ENCODE measurements at regions not wholly inside any gene's neighbourhood (a gene's known extent, or its start where the extent isn't known, plus 50 kb on each side); places are given as distances from the start of the nearest gene placed in this dataset.

DNA sequence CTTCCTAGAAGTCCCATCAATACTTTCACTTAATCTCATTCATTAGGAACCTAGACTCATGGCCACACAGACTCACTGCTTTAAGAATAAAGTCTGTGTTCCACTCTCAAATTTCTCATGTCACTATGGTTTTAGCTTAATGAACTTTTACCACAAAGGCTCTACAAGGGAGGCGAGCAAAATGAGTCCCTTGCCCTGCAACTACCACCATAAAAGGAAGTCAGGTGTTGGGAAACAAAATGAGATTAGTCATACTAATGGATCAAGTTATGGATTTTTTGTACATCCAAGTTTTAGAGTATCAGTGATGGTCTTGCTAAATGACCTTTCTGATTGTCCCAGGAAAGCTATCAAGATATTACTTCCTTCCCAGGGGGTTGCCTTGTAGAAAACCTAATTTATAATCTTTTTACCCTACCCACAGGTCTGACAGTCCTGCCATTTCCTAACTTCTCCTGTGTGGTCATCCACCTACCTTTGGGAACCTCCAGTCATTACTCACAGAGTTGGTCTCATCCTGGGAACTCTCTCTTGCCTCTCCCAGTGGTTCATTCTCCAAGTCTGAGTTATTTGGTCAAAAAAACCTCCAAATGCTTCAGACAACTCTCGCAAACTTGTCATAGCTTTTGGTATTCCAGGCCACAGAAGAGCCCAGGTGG, 51.8 kb upstream of the SLC16A1 start:
- Mint-ChIP-seq H3K4me3 (no peak overlapping the region), H3K27me3 (no peaks in the 10 kb centered on the region), H3K4me1 (ENCODE audit: low read depth) (peaks cover 4% of the 10 kb centered on the region), H3K9me3 (no peaks in the 10 kb centered on the region), H3K36me3 (peaks cover 13% of the 10 kb centered on the region), H3K27ac (no peak overlapping the region)
- intact Hi-C loops (cut with micrococcal nuclease), result no loop called here
- POLR2A ChIA-PET, result no interaction called here
- no peak for DNase-seq
- CTCF ChIA-PET, result no interaction called here

DNA sequence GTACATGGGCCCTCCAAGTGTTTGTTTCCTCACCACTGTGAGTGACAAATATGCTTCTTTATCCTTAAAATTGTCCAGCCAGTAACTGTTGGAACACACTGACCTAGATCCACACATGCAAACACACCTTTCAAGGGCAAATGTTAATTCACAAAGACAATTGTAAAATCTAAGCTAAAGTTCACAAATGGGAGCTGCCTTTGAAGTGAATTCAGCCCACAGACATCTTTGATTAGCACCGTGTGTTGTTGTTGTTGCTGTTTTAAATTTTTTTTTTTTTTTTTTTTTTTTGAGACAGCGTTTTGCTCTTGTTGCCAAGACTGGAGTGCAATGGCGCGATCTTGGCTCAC, 52.3 kb upstream of the SLC16A1 start:
- ChIA-PET POLR2A (no interaction called here), CTCF (no interaction called here)
- Mint-ChIP-seq H3K36me3 (peaks cover 13% of the 10 kb centered on the region), H3K27me3 (no peaks in the 10 kb centered on the region), H3K4me1 (ENCODE audit: low read depth) (peaks cover 4% of the 10 kb centered on the region), H3K27ac (no peak overlapping the region), H3K4me3 (no peak overlapping the region), H3K9me3 (no peaks in the 10 kb centered on the region)
- intact Hi-C loops (cut with micrococcal nuclease), result no loop called here
- no peak for DNase-seq

DNA sequence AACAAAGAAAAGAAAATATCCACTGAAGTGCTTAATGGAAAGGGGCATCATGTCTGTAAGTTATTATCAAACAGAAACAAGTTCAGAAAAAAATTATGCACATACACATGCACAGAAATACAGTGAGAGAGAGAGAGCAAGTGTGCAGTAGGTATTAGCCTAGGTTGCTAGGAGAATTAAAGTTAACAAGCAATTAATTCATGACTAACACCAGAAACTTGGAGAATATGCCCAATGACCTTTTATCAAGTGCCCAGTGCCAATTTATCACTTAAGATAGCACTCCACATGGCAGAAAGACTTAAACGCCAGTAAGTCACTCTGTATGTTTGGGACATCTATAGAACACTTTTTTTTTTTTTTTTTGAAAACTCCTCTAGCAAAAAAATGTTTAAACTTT, 56.2 kb upstream of the SLC16A1 start:
- peaks cover 7% of the 10 kb centered on the region for H3K36me3 Mint-ChIP-seq
- H3K4me3 Mint-ChIP-seq, result no peak overlapping the region
- intact Hi-C loops (cut with micrococcal nuclease), result no loop called here
- CTCF ChIA-PET, result no interaction called here
- no peaks in the 10 kb centered on the region for H3K27me3 Mint-ChIP-seq
- H3K4me1 Mint-ChIP-seq (ENCODE audit: low read depth), result peaks cover 4% of the 10 kb centered on the region
- no peak for DNase-seq
- POLR2A ChIA-PET, result no interaction called here
- no peak overlapping the region for H3K27ac Mint-ChIP-seq
- no peaks in the 10 kb centered on the region for H3K9me3 Mint-ChIP-seq

DNA sequence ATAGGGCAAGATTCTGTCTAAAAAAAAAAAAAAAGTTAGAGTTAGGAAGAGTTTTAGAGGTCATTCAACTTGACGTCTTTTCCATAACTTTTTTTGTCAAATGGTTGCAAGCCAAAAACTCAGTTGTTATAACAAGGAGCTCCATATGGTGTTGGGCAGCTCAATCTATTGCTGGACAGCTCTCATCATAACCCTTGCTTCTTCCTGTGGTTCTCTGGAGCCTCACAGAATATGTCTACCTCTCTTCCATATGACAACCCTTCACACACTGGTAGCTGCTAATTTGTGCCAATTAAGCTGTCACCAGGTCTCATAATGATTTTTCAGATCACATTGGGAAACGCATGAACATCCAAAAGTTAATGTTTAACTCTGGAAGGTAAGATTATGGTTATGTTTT, 57.8 kb upstream of the SLC16A1 start:
- intact Hi-C loops (cut with micrococcal nuclease), result no loop called here
- CTCF ChIA-PET, result interaction anchor here (0.6 to 1.0 kb wide), 3 partner anchors 10 to 1234 kb away, joined by 3 to 4 read pairs (median 3); no protein-coding TSS in a partner anchor
- peaks cover 2% of the 10 kb centered on the region for H3K36me3 Mint-ChIP-seq
- no peaks in the 10 kb centered on the region for H3K9me3 Mint-ChIP-seq
- peaks cover 4% of the 10 kb centered on the region for H3K4me1 Mint-ChIP-seq (ENCODE audit: low read depth)
- POLR2A ChIA-PET, result interaction anchor here (0.6 kb wide), 2 partner anchors 48 to 182 kb away, joined by 3 to 4 read pairs; no protein-coding TSS in a partner anchor
- no peak overlapping the region for H3K4me3 Mint-ChIP-seq
- H3K27ac Mint-ChIP-seq, result no peak overlapping the region
- no peaks in the 10 kb centered on the region for H3K27me3 Mint-ChIP-seq
- no peak for DNase-seq

DNA sequence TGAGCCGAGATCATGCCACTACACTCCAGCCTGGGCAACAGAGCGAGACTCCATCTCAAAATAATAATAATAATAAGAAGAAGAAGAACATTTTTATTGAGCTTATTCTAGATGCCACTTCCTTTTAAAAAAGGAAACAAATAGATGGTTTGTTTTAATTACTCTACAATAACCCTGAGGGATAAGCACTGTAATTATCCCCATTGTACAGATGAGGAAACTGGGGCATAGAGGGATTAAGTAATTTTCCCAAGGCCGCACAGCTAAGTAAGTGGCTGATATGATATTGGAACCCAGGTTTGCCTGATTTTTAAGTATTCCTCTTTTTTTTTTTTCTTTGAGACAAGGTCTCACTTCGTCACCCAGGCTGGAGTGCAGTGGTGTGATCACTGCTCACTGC, 58.5 kb upstream of the LRIG2 start:
- Mint-ChIP-seq H3K4me1 (ENCODE audit: low read depth) (peaks cover 4% of the 10 kb centered on the region), H3K27me3 (no peaks in the 10 kb centered on the region), H3K36me3 (peaks cover 2% of the 10 kb centered on the region), H3K4me3 (no peak overlapping the region), H3K9me3 (no peaks in the 10 kb centered on the region), H3K27ac (no peak overlapping the region)
- ChIA-PET POLR2A (no interaction called here), CTCF (interaction anchor here (1.0 kb wide), 1 partner anchor 9 kb away, joined by 3 read pairs; no protein-coding TSS in a partner anchor)
- DNase-seq, result no peak
- intact Hi-C loops (cut with micrococcal nuclease), result no loop called here

DNA sequence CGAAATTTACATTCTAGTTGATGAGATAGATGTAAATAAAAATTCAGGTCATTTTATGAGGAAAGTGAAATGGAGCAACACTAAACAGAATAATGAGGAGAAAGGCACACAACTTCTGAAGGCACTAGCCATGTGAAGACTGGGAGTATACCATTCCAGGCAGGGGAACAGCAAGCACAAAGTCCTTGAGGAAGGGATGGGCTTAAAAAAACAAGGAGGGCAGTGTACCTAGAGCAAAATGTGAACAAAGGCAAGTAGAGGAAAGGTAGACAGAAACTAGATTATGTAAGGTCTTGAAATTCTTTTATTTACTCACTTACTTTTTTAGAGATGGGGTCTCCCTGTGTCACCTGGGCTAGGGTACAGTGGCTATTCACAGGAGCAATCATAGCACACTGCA, 54.1 kb upstream of the LRIG2 start:
- Mint-ChIP-seq H3K4me3 (no peak overlapping the region), H3K27ac (no peak overlapping the region), H3K4me1 (ENCODE audit: low read depth) (no peaks in the 10 kb centered on the region), H3K27me3 (no peaks in the 10 kb centered on the region), H3K9me3 (no peaks in the 10 kb centered on the region), H3K36me3 (no peaks in the 10 kb centered on the region)
- intact Hi-C loops (cut with micrococcal nuclease), result no loop called here
- ChIA-PET POLR2A (no interaction called here), CTCF (no interaction called here)
- no peak for DNase-seq

DNA sequence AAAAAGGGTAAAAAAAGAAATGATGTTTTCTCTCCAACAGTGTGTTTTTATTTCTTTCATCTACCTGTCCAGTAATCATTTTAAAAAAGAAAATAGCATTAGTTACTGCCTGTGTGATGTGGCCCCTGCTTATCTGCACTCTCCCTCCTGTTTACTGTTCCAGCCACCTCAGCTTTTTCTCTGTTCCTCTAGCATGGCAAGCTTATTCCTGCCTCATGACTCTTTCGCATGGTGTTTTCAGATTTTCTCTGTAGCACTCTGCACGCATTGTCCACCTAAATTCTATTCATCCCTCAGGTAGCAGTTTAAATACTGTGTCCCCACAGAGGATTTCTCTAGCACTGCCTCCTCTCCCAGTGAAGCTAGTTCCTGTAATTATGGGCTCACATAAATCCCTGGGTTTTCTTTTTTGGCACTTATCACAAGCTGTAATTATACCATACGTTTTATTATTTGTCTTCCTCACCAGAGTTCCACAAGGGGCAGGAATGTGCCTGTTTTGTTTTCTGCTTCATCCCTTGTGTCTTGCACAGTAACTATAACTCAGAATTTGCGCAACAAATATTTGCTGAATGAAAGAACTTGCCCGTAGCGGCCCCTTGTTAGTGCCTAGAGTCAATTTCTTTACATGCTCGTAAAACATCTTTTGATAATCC, 51.4 kb upstream of the LRIG2 start:
- CTCF ChIA-PET, result no interaction called here
- intact Hi-C loops (cut with micrococcal nuclease), result no loop called here
- Mint-ChIP-seq H3K4me1 (ENCODE audit: low read depth) (no peaks in the 10 kb centered on the region), H3K4me3 (no peak overlapping the region), H3K9me3 (no peaks in the 10 kb centered on the region), H3K27ac (no peak overlapping the region), H3K36me3 (no peaks in the 10 kb centered on the region), H3K27me3 (no peaks in the 10 kb centered on the region)
- no peak for DNase-seq
- POLR2A ChIA-PET, result no interaction called here

Measured in activated CD4-positive, alpha-beta memory T cell treated with anti-CD3 and anti-CD28 coated beads for 36 hours (primary cell).